Mesendoderm (in vitro differentiated cells): ENCODE measurements at regions not wholly inside any gene's neighbourhood (a gene's known extent, or its start where the extent isn't known, plus 50 kb on each side); places are given as distances from the start of the nearest gene placed in this dataset.
"Not testable (repeated sequence)": the region's sequence is repeated elsewhere in the genome, so short reads cannot be mapped to it uniquely, and the experiment has no call there.

Experiments used
- DNase-seq: peaks from one replicate; pipeline ENCODE4 v3.0.0; 2013
- H2AK5ac ChIP-seq: 2 replicates; pipeline ENCODE4 v1.6.1; 2013; ENCODE audit warnings: low read length, inconsistent platforms
- H2BK120ac ChIP-seq: 2 replicates; pipeline ENCODE4 v1.6.1; 2013; ENCODE audit warnings: low read depth, mild to moderate bottlenecking, low read length, moderate library complexity, mixed read lengths
- H2BK15ac ChIP-seq: replicated peaks from 2 replicates; pipeline ENCODE4 v1.6.1; 2013; ENCODE audit warnings: low read depth, mild to moderate bottlenecking, moderate library complexity
- H2BK5ac ChIP-seq: 2 replicates; pipeline ENCODE4 v1.6.1; 2013; ENCODE audit warnings: low read length, inconsistent platforms
- H3K18ac ChIP-seq: 2 replicates; pipeline ENCODE4 v1.6.1; 2013; ENCODE audit warnings: mild to moderate bottlenecking, low read length, mixed read lengths
- H3K23ac ChIP-seq: one replicate; pipeline ENCODE4 v1.6.1; 2013; ENCODE audit warnings: low read length
- H3K27ac ChIP-seq: 2 replicates; pipeline ENCODE4 v1.5.1; 2013; ENCODE audit warnings: low read depth, mild to moderate bottlenecking, inconsistent platforms, low read length, moderate library complexity
- H3K27me3 ChIP-seq: 2 replicates; pipeline ENCODE4 v1.6.1; 2013; ENCODE audit warnings: low read length, control low read depth, mild to moderate bottlenecking, inconsistent platforms; ENCODE audit not compliant: insufficient read depth, poor library complexity
- H3K36me3 ChIP-seq: 2 replicates; pipeline ENCODE4 v1.6.1; 2013; ENCODE audit warnings: low read length, inconsistent platforms; ENCODE audit not compliant: control insufficient read depth, insufficient read depth
- H3K4ac ChIP-seq: one replicate; pipeline ENCODE4 v1.6.1; 2013; ENCODE audit warnings: low read depth, mild to moderate bottlenecking, low read length, moderate library complexity
- H3K4me1 ChIP-seq: 2 replicates; pipeline ENCODE4 v1.6.1; 2013; ENCODE audit warnings: low read depth, low read length, inconsistent platforms; ENCODE audit not compliant: control insufficient read depth
- H3K4me2 ChIP-seq: 2 replicates; pipeline ENCODE4 v1.6.1; 2013; ENCODE audit warnings: low read length
- H3K4me3 ChIP-seq: 2 replicates; pipeline ENCODE4 v1.5.1; 2013; ENCODE audit warnings: mild to moderate bottlenecking, low read length
- H3K56ac ChIP-seq: one replicate; pipeline ENCODE4 v1.6.1; 2013; ENCODE audit warnings: low read length
- H3K79me1 ChIP-seq: 2 replicates; pipeline ENCODE4 v1.6.1; 2013; ENCODE audit warnings: low read length, inconsistent platforms
- H3K79me2 ChIP-seq: 2 replicates; pipeline ENCODE4 v1.6.1; 2013; ENCODE audit warnings: mild to moderate bottlenecking, low read length; ENCODE audit not compliant: control insufficient read depth, insufficient read depth
- H3K9ac ChIP-seq: 2 replicates; pipeline ENCODE4 v1.6.1; 2013; ENCODE audit warnings: low read length, inconsistent platforms
- H4K5ac ChIP-seq: one replicate; pipeline ENCODE4 v1.6.1; 2013; ENCODE audit warnings: low read length
- H4K8ac ChIP-seq: one replicate; pipeline ENCODE4 v1.6.1; 2013; ENCODE audit warnings: low read depth, mild to moderate bottlenecking, control low read depth, low read length, moderate library complexity
- WGBS: extraction: QIAGEN DNeasy Blood & Tissue Kit; methylation state at CpG from one replicate; pipeline ENCODE4 v1.1.7; 2013; ENCODE audit warnings: low lambda C conversion rate, missing lambda C conversion rate; ENCODE audit not compliant: insufficient coverage; ENCODE audit errors: extremely low coverage; 5-methylcytosine and 5-hydroxymethylcytosine counted together

DNA sequence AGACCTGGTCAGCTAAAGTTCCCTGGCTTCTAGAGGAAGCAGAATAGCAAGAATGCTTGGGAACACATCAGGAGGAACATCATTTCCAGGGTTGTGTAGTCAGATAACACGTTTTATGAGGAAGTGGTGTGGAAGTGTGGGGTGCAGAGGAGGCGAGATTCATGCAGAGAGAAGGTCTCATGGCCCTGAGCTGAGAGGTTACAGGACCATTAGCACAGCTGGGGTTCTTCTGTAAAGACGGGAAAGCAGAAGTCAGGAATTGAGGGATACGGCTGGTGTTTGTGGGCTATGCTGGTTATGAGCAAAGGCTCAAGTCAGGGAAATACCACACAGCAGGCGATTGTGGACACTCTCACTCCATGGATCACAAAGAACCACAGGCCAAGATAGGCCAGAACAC lies 190.6 kb upstream of the IRF2BP2 start:
- no CpG with 5 or more reads among the region's 5 CpGs for WGBS
- H3K27ac ChIP-seq, DNase-seq: not testable (repeated sequence)

GRCh38 chr1:234799021-234799689 lies 189.2 kb upstream of the IRF2BP2 start:
- not testable (repeated sequence) for H3K4me1 ChIP-seq, H2BK5ac ChIP-seq, H3K18ac ChIP-seq, H2BK120ac ChIP-seq, H3K27me3 ChIP-seq, H3K27ac ChIP-seq, H2BK15ac ChIP-seq, H2AK5ac ChIP-seq, H3K23ac ChIP-seq, H3K4me2 ChIP-seq, H3K79me1 ChIP-seq, H3K4ac ChIP-seq, H3K4me3 ChIP-seq, H3K9ac ChIP-seq, H4K5ac ChIP-seq, H3K36me3 ChIP-seq, H4K8ac ChIP-seq, H3K56ac ChIP-seq, H3K79me2 ChIP-seq, DNase-seq
- no CpG with 5 or more reads among the region's 1 CpG for WGBS

More for the DNA sequence above, 190.6 kb upstream of the IRF2BP2 start:
- H2BK15ac ChIP-seq, H4K8ac ChIP-seq, H3K18ac ChIP-seq, H3K9ac ChIP-seq, H4K5ac ChIP-seq, H3K79me1 ChIP-seq, H2AK5ac ChIP-seq, H3K36me3 ChIP-seq, H3K4me2 ChIP-seq, H3K4ac ChIP-seq, H3K27me3 ChIP-seq, H2BK120ac ChIP-seq, H3K4me3 ChIP-seq, H3K4me1 ChIP-seq, H2BK5ac ChIP-seq, H3K23ac ChIP-seq, H3K79me2 ChIP-seq, H3K56ac ChIP-seq: not testable (repeated sequence)

DNA sequence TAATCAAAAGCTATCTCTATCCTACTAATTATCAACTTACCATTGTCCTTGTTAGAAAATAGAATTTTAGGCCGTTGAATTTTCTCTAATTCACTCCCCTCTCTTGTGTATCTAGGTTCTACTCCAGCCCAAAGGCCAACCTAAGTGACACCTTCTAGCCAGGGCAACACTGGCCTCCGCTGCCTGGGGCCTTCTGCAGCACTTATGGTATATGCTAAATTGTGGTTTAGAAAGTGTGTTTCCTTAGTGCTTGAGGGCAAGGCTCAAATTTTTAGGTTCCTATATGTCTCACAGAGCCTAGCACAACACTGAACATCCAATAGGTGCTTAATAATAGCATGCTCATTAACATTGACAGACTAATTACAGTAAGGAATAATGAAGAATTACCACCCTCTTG lies 187.2 kb upstream of the IRF2BP2 start:
- H3K4ac ChIP-seq, H3K79me1 ChIP-seq, H3K4me3 ChIP-seq, H3K27me3 ChIP-seq, H3K4me2 ChIP-seq, H3K18ac ChIP-seq, DNase-seq, H2BK120ac ChIP-seq, H3K79me2 ChIP-seq, H3K56ac ChIP-seq, H3K36me3 ChIP-seq, H2BK5ac ChIP-seq, H4K8ac ChIP-seq, H4K5ac ChIP-seq, H3K27ac ChIP-seq, H3K23ac ChIP-seq, H2BK15ac ChIP-seq, H2AK5ac ChIP-seq, H3K9ac ChIP-seq, H3K4me1 ChIP-seq: not testable (repeated sequence)
- no CpG with 5 or more reads among the region's 2 CpGs for WGBS

GRCh38 chr1:234796438-234796792 lies 186.4 kb upstream of the IRF2BP2 start:
- H3K9ac ChIP-seq, H3K27me3 ChIP-seq, H3K18ac ChIP-seq, H2BK5ac ChIP-seq, DNase-seq, H3K79me1 ChIP-seq, H3K23ac ChIP-seq, H3K4me2 ChIP-seq, H2AK5ac ChIP-seq, H3K4me3 ChIP-seq, H2BK15ac ChIP-seq, H3K4me1 ChIP-seq, H2BK120ac ChIP-seq, H3K4ac ChIP-seq, H3K36me3 ChIP-seq, H3K79me2 ChIP-seq, H4K8ac ChIP-seq, H4K5ac ChIP-seq, H3K27ac ChIP-seq, H3K56ac ChIP-seq: not testable (repeated sequence)
- no CpG with 5 or more reads among the region's 2 CpGs for WGBS

- H3K27me3 ChIP-seq, H3K4me2 ChIP-seq, H3K56ac ChIP-seq, H3K9ac ChIP-seq, DNase-seq, H2BK120ac ChIP-seq, H4K8ac ChIP-seq, H3K27ac ChIP-seq, H2BK5ac ChIP-seq, H3K4ac ChIP-seq, H2BK15ac ChIP-seq, H3K4me1 ChIP-seq, H4K5ac ChIP-seq, H3K23ac ChIP-seq, H3K79me2 ChIP-seq, H3K36me3 ChIP-seq, H3K4me3 ChIP-seq, H3K79me1 ChIP-seq, H2AK5ac ChIP-seq, H3K18ac ChIP-seq: not testable (repeated sequence)
- WGBS = no CpG with 5 or more reads among the region's 7 CpGs
Observed at GRCh38 chr1:234795711-234796437, 185.9 kb upstream of the IRF2BP2 start.

- not testable (repeated sequence) for H3K79me2 ChIP-seq, H3K9ac ChIP-seq, H3K4me1 ChIP-seq, H3K4ac ChIP-seq, H2BK5ac ChIP-seq, H3K79me1 ChIP-seq, H2AK5ac ChIP-seq, H3K23ac ChIP-seq, H3K18ac ChIP-seq, H2BK15ac ChIP-seq, H3K4me2 ChIP-seq, H3K27me3 ChIP-seq, H3K27ac ChIP-seq, H4K8ac ChIP-seq, H3K36me3 ChIP-seq, H3K56ac ChIP-seq, H4K5ac ChIP-seq, H3K4me3 ChIP-seq, DNase-seq, H2BK120ac ChIP-seq
- WGBS = no CpG with 5 or more reads among the region's 3 CpGs
Observed at GRCh38 chr1:234795007-234795406, 185.0 kb upstream of the IRF2BP2 start.
